Activated B cell treated with CpG ODN at 0.5 μM for 24 hours (primary cell): ENCODE measurements at regions not wholly inside any gene's neighbourhood (a gene's known extent, or its start where the extent isn't known, plus 50 kb on each side); places are given as distances from the start of the nearest gene placed in this dataset.

Experiments
- ATAC-seq: fragments of 200-7000 bp; cut with Tn5 transposase; one replicate; pipeline ENCODE4 v1.10.0; 2021; ENCODE audit warnings: low read depth, mild to moderate bottlenecking, moderate library complexity
- CTCF ChIA-PET: fragments of 350-600 bp; sonication (Branson Sonifier 250); formaldehyde crosslinking; loops from one replicate; lab custom pipeline; 2021; ENCODE audit warnings: antibody characterized with exemption; lab: Charles Lee
- POLR2A ChIA-PET: fragments of 350-600 bp; sonication (Branson Sonifier 250); formaldehyde crosslinking; loops from one replicate; lab custom pipeline; 2021; ENCODE audit warnings: antibody characterized with exemption; lab: Charles Lee
- DNase-seq: peaks from one replicate; pipeline ENCODE4 v3.0.0; 2022
- H3K27ac Mint-ChIP-seq: one replicate; pipeline ENCODE4 v1.8.0; 2020; ENCODE audit warnings: mixed read lengths
- H3K27me3 Mint-ChIP-seq: one replicate; pipeline ENCODE4 v1.8.0; 2021; ENCODE audit warnings: mixed read lengths
- H3K36me3 Mint-ChIP-seq: one replicate; pipeline ENCODE4 v1.8.0; 2021; ENCODE audit warnings: low read depth, mixed read lengths
- H3K4me1 Mint-ChIP-seq: one replicate; pipeline ENCODE4 v1.8.0; 2021; ENCODE audit warnings: mixed read lengths
- H3K4me3 Mint-ChIP-seq: one replicate; pipeline ENCODE4 v1.8.0; 2020; ENCODE audit warnings: mild to moderate bottlenecking, mixed read lengths
- H3K9me3 Mint-ChIP-seq: one replicate; pipeline ENCODE4 v1.8.0; 2020; ENCODE audit warnings: mixed read lengths
- CTCF ChIP-seq: fragments of 200-600 bp; IDR thresholded peaks from one replicate; pipeline ENCODE4 v1.8.0; 2022; ENCODE audit warnings: antibody characterized with exemption, mild to moderate bottlenecking
- intact Hi-C: fragments of 100-400 bp; cut with micrococcal nuclease; formaldehyde crosslinking; loops from one replicate; pipeline ENCODE4 v1.15.1; 2024

- TF ChIP-seq CTCF, result no peak
- ChIA-PET CTCF (no interaction called here), POLR2A (no interaction called here)
- H3K27me3 Mint-ChIP-seq, result no peaks in the 10 kb centered on the region
- peaks cover 4% of the 10 kb centered on the region for H3K9me3 Mint-ChIP-seq
- no peak for ATAC-seq
- H3K36me3 Mint-ChIP-seq, result no peaks in the 10 kb centered on the region
- DNase-seq, result no peak
- intact Hi-C loops, result no loop called here
- H3K27ac Mint-ChIP-seq, result no peak overlapping the region
- H3K4me1 Mint-ChIP-seq, result no peaks in the 10 kb centered on the region
- no peak overlapping the region for H3K4me3 Mint-ChIP-seq
These were observed 230.7 kb downstream of the TOX3 start for GRCh38 chr16:52316241-52316640.

GRCh38 chr16:52312716-52313115 is 234.2 kb downstream of the TOX3 start:
- intact Hi-C loops, result no loop called here
- Mint-ChIP-seq H3K36me3 (no peaks in the 10 kb centered on the region), H3K27ac (no peak overlapping the region), H3K4me3 (no peak overlapping the region), H3K4me1 (no peaks in the 10 kb centered on the region), H3K27me3 (no peaks in the 10 kb centered on the region), H3K9me3 (peaks cover 4% of the 10 kb centered on the region)
- ChIA-PET CTCF (no interaction called here), POLR2A (no interaction called here)
- ATAC-seq (no peak), DNase-seq (no peak)
- TF ChIP-seq CTCF, result no peak

- ChIA-PET POLR2A (no interaction called here), CTCF (no interaction called here)
- DNase-seq (no peak), ATAC-seq (no peak)
- TF ChIP-seq CTCF, result no peak
- intact Hi-C loops, result no loop called here
- Mint-ChIP-seq H3K4me3 (no peak overlapping the region), H3K36me3 (no peaks in the 10 kb centered on the region), H3K27me3 (no peaks in the 10 kb centered on the region), H3K27ac (no peak overlapping the region), H3K9me3 (peaks cover 2% of the 10 kb centered on the region), H3K4me1 (no peaks in the 10 kb centered on the region)
These were observed 237.2 kb downstream of the TOX3 start for GRCh38 chr16:52309446-52310416.

DNA sequence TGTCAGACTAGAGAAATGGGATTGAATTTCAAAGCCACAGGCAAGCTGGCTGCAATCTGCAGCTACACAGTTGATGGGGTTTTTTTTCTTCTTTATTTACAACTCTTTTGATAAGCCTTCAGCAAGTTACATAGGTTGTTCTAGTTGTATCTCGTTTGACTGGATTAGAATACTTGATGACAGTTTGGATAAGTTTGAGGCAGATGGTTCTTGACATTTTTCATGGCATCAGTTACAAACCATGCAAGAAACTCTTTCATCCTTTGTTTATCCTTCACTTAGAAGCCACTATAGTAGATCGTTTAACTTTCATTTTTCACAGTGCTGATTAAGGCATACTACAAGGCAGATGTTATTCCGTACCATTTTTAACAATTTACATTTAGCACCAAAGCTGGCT is 238.9 kb downstream of the TOX3 start:
- H3K27me3 Mint-ChIP-seq, result no peaks in the 10 kb centered on the region
- no peaks in the 10 kb centered on the region for H3K9me3 Mint-ChIP-seq
- POLR2A ChIA-PET, result no interaction called here
- DNase-seq (no peak), ATAC-seq (no peak)
- no peaks in the 10 kb centered on the region for H3K4me1 Mint-ChIP-seq
- intact Hi-C loops, result no loop called here
- H3K4me3 Mint-ChIP-seq, result no peak overlapping the region
- TF ChIP-seq CTCF, result no peak
- H3K36me3 Mint-ChIP-seq, result no peaks in the 10 kb centered on the region
- CTCF ChIA-PET, result no interaction called here
- H3K27ac Mint-ChIP-seq, result no peak overlapping the region

DNA sequence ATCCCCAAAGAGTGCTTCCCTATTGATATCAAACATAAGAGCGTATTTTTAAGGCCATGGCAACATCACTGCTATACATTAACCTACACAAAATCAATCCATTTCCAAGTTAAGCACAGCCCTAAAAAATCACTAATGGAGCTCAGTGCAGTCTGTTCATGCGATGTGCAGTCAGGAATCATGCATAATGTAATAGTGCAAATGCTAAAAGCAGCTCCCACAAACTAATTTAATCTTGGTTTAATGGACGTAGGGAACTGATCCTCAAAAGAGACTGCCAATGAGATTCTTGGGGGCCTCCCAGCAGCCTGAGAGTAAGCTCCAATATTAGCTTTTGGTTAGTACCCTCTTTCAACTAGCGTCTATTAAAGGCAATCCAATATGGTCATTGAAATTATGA is 245.9 kb downstream of the TOX3 start:
- no peak for TF ChIP-seq CTCF
- peaks cover 5% of the 10 kb centered on the region for H3K9me3 Mint-ChIP-seq
- H3K4me3 Mint-ChIP-seq, result no peak overlapping the region
- H3K4me1 Mint-ChIP-seq, result no peaks in the 10 kb centered on the region
- H3K27me3 Mint-ChIP-seq, result no peaks in the 10 kb centered on the region
- intact Hi-C loops, result no loop called here
- no peak overlapping the region for H3K27ac Mint-ChIP-seq
- no peaks in the 10 kb centered on the region for H3K36me3 Mint-ChIP-seq
- ATAC-seq (no peak), DNase-seq (no peak)
- CTCF ChIA-PET, result interaction anchor here (0.8 kb wide), 1 partner anchor 40 kb away, joined by 3 read pairs; no protein-coding TSS in a partner anchor
- POLR2A ChIA-PET, result interaction anchor here (0.6 kb wide), 1 partner anchor 1664 kb away, joined by 3 read pairs; no protein-coding TSS in a partner anchor
